ENCODE measurements at regions not wholly inside any gene's neighbourhood (a gene's known extent, or its start where the extent isn't known, plus 50 kb on each side); places are given as distances from the start of the nearest gene placed in this dataset.

DNA sequence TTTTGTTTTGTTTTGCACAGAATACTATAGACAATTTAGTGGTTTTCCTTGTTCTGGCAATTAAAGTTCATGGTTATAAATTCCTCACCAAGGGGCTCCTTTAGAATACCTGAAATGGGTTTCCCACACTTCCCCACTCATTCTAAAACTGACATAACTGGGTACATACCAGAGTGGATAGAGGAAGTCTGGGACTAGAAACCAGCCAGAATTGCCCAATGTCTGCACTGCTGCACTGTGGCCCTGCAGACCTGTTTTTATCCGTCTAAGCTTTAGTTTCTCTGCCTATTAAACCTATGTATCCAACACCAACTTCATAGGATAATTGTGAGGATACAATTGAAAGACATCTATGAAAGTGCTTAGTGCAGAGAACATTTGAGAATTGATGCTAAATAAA is 498.6 kb downstream of the KCTD12 start:
- TF ChIP-seq POLR2AphosphoS5 (IDR thresholded peaks at IDR 0.05; ENCODE audit: borderline replicate concordance, low read depth, low read length): no peak
- TF ChIP-seq EZH2 (IDR thresholded peaks at IDR 0.05): no peak
- no peak for TF ChIP-seq FOXP2 (optimal IDR thresholded peaks at IDR 0.05; ENCODE audit: control extremely low read depth, extremely low read length, insufficient read depth)
